HEK293 (cell line): ENCODE measurements at regions not wholly inside any gene's neighbourhood (a gene's known extent, or its start where the extent isn't known, plus 50 kb on each side); places are given as distances from the start of the nearest gene placed in this dataset.

Source experiments
- CTCF ChIA-PET: fragments of 350-600 bp; formaldehyde crosslinking; extraction: SDS; loops from one replicate; lab custom pipeline; 2021; ENCODE audit warnings: antibody characterized with exemption; lab: Yijun Ruan, JAX
- POLR2A ChIA-PET: fragments of 300-600 bp; formaldehyde crosslinking; extraction: SDS; loops from one replicate; lab custom pipeline; 2020; ENCODE audit warnings: antibody characterized with exemption, inconsistent platforms; lab: Yijun Ruan, JAX
- H3K27ac ChIP-seq: fragments of 200-500 bp; sonication (Bioruptor generic); 2 replicates; pipeline ENCODE4 v1.5.1; 2014; ENCODE audit warnings: low read depth, low read length, control low read depth, inconsistent platforms; ENCODE audit errors: extremely low read depth
- H3K36me3 ChIP-seq, 2 experiments: fragments of 200-500 bp in 1 of 2; sonication (Bioruptor generic) in 1 of 2; 1 replicate in 1 of 2; 2 replicates in 1 of 2; pipeline ENCODE4 v1.5.1; 2014 to 2017; ENCODE audit warnings: inconsistent platforms in 2 of 2, low read length in 2 of 2; ENCODE audit not compliant: control insufficient read depth in 2 of 2, insufficient read depth in 1 of 2
- H3K4me1 ChIP-seq: fragments of 200-500 bp; sonication (Bioruptor generic); 2 replicates; pipeline ENCODE4 v1.5.1; 2014; ENCODE audit warnings: mild to moderate bottlenecking, low read length, inconsistent platforms; ENCODE audit not compliant: control insufficient read depth, insufficient read depth
- H3K4me3 ChIP-seq: 2 replicates; pipeline ENCODE4 v1.5.1; 2011; ENCODE audit warnings: low read depth, mild to moderate bottlenecking, control low read depth, low read length, moderate library complexity
- H3K9me3 ChIP-seq: fragments of 200-500 bp; sonication (Bioruptor generic); 2 replicates; pipeline ENCODE4 v1.5.1; 2014; ENCODE audit warnings: low read depth, low read length, inconsistent platforms; ENCODE audit not compliant: control insufficient read depth, insufficient read depth
- BCL11A ChIP-seq: fragments of 450-650 bp; formaldehyde crosslinking; IDR thresholded peaks from 2 replicates; pipeline ENCODE4 v1.5.1; 2016; ENCODE audit warnings: low read depth, missing biosample characterization, missing genetic modification characterization
- HIC1 ChIP-seq: fragments of 450-650 bp; formaldehyde crosslinking; IDR thresholded peaks from 2 replicates; pipeline ENCODE4 v1.5.1; 2016; ENCODE audit warnings: missing biosample characterization, missing genetic modification characterization
- KLF17 ChIP-seq: fragments of 450-650 bp; formaldehyde crosslinking; IDR thresholded peaks from 2 replicates; pipeline ENCODE4 v1.5.1; 2016; ENCODE audit warnings: missing biosample characterization, missing genetic modification characterization
- KLF9 ChIP-seq: fragments of 450-650 bp; formaldehyde crosslinking; IDR thresholded peaks from 2 replicates; pipeline ENCODE4 v1.5.1; 2016; ENCODE audit warnings: missing biosample characterization, missing genetic modification characterization, low read depth
- PATZ1 ChIP-seq: fragments of 450-650 bp; formaldehyde crosslinking; IDR thresholded peaks from 2 replicates; pipeline ENCODE4 v1.5.1; 2016; ENCODE audit warnings: missing biosample characterization, missing genetic modification characterization
- ZBTB21 ChIP-seq: fragments of 450-650 bp; formaldehyde crosslinking; IDR thresholded peaks from 2 replicates; pipeline ENCODE4 v1.5.1; 2017; ENCODE audit warnings: missing biosample characterization, missing genetic modification characterization
- ZFHX2 ChIP-seq: fragments of 450-650 bp; formaldehyde crosslinking; conservative IDR thresholded peaks from 2 replicates; pipeline ENCODE4 v1.5.1; 2016; ENCODE audit warnings: missing biosample characterization, missing genetic modification characterization
- ZFP41 ChIP-seq: fragments of 450-650 bp; formaldehyde crosslinking; IDR thresholded peaks from 2 replicates; pipeline ENCODE4 v1.5.1; 2016; ENCODE audit warnings: missing biosample characterization, missing genetic modification characterization, borderline replicate concordance
- ZNF10 ChIP-seq: fragments of 450-650 bp; formaldehyde crosslinking; IDR thresholded peaks from 2 replicates; pipeline ENCODE4 v1.5.1; 2017; ENCODE audit warnings: missing biosample characterization, missing genetic modification characterization
- ZNF114 ChIP-seq: fragments of 450-650 bp; formaldehyde crosslinking; IDR thresholded peaks from 2 replicates; pipeline ENCODE4 v1.5.0; 2017; ENCODE audit warnings: missing biosample characterization, missing genetic modification characterization
- ZNF133 ChIP-seq: fragments of 450-650 bp; formaldehyde crosslinking; IDR thresholded peaks from 2 replicates; pipeline ENCODE4 v1.5.1; 2016; ENCODE audit warnings: missing biosample characterization, missing genetic modification characterization
- ZNF302 ChIP-seq: fragments of 450-650 bp; formaldehyde crosslinking; IDR thresholded peaks from 2 replicates; pipeline ENCODE4 v1.5.1; 2016; ENCODE audit warnings: missing biosample characterization, missing genetic modification characterization, low read depth
- ZNF341 ChIP-seq: fragments of 450-650 bp; formaldehyde crosslinking; IDR thresholded peaks from 2 replicates; pipeline ENCODE4; 2016; ENCODE audit warnings: low read depth, missing biosample characterization, missing genetic modification characterization
- ZNF404 ChIP-seq: fragments of 450-650 bp; formaldehyde crosslinking; IDR thresholded peaks from 2 replicates; pipeline ENCODE4 v1.5.1; 2017; ENCODE audit warnings: missing biosample characterization, missing genetic modification characterization
- ZNF433 ChIP-seq: fragments of 450-650 bp; formaldehyde crosslinking; IDR thresholded peaks from 2 replicates; pipeline ENCODE4 v1.5.1; 2016; ENCODE audit warnings: missing biosample characterization, missing genetic modification characterization, low read depth
- ZNF707 ChIP-seq: fragments of 450-650 bp; formaldehyde crosslinking; IDR thresholded peaks from 2 replicates; pipeline ENCODE4 v1.5.1; 2016; ENCODE audit warnings: missing biosample characterization, missing genetic modification characterization

- CTCF ChIA-PET: no interaction called here
- no peaks in the 10 kb centered on the region for H3K36me3 ChIP-seq
- TF ChIP-seq ZNF133 (tag by site-specific recombination) (no peak), PATZ1 (tag by site-specific recombination) (no peak), ZNF707 (tag by site-specific recombination) (no peak), ZNF404 (tag by site-specific recombination) (no peak), ZNF10 (tag by site-specific recombination) (no peak), ZNF433 (no peak), HIC1 (tag by site-specific recombination) (no peak), ZBTB21 (tag by site-specific recombination) (no peak), KLF9 (no peak)
- TF ChIP-seq, all 188 proteins: peak for 0
Measured at GRCh38 chr3:31408720-31409119, 124.0 kb upstream of the STT3B start.

GRCh38 chr3:31409389-31409788 lies 123.3 kb upstream of the STT3B start:
- POLR2A ChIA-PET: no interaction called here
- CTCF ChIA-PET: no interaction called here
- no peak overlapping the region for H3K27ac ChIP-seq
- no peaks in the 10 kb centered on the region for H3K4me1 ChIP-seq
- H3K36me3 ChIP-seq: no peaks in the 10 kb centered on the region
- no peak overlapping the region for H3K4me3 ChIP-seq
- H3K9me3 ChIP-seq: no peaks in the 10 kb centered on the region
- TF ChIP-seq KLF17 (tag by site-specific recombination) (no peak), HIC1 (tag by site-specific recombination) (no peak), ZFP41 (tag by site-specific recombination) (no peak), ZFHX2 (tag by site-specific recombination) (no peak), ZNF302 (tag by site-specific recombination) (no peak), ZNF341 (tag by site-specific recombination) (no peak), ZNF114 (tag by site-specific recombination) (no peak), BCL11A (no peak)
- TF ChIP-seq, all 188 proteins: peak for 0

More at GRCh38 chr3:31408720-31409119, 124.0 kb upstream of the STT3B start:
- Histone ChIP-seq H3K27ac (no peak overlapping the region), H3K4me3 (no peak overlapping the region), H3K9me3 (no peaks in the 10 kb centered on the region), H3K4me1 (no peaks in the 10 kb centered on the region)
- POLR2A ChIA-PET: no interaction called here
